ENCODE measurements at regions not wholly inside any gene's neighbourhood (a gene's known extent, or its start where the extent isn't known, plus 50 kb on each side); places are given as distances from the start of the nearest gene placed in this dataset.

DNA sequence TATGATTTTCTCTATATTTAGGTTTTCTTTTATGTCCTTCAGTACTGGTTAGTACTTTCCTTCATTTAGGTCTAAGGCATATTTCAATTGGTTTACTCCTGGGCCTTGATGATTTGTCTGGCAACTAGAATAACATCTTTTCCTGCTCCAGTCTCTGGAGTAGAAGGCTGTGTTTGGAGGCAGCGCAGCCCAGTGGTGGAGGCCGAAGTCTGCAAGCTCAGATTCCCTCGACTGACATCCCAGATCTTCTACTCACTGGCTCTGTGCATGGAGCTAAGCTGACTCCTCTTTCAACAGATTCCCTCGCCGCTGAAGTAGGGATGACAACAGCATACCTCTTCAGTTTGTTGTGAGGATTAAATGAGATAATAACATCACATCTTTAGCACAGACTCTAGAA lies 141.0 kb downstream of the RAP2A start:
- H3K9ac ChIP-seq (ENCODE audit: insufficient read depth in 1 of 2, low read depth in 2 of 2, low read length in 2 of 2): no peak overlapping the region
- no peaks in the 10 kb centered on the region for H3K36me3 ChIP-seq (ENCODE audit: control insufficient read depth, insufficient read depth, low read length)
- POLR2A ChIA-PET: interaction anchor here (1.5 kb wide), 1 partner anchor 10 kb away, joined by 3 read pairs; no protein-coding TSS in a partner anchor
- H3K27me3 ChIP-seq (ENCODE audit: control insufficient read depth in 2 of 2, insufficient read depth in 2 of 2, low read length in 2 of 2): no peaks in the 10 kb centered on the region; a peak in 1 of 5 replicates
- CTCF ChIA-PET (ENCODE audit: low intra/inter-chr PET ratio): no interaction called here
- peak; percentile 84 for ATAC-seq
- intact Hi-C loops (cut with micrococcal nuclease) (loop anchor here (5.0 to 10.0 kb wide), 2 partner anchors 180 to 463 kb away; no protein-coding TSS in a partner anchor), in situ Hi-C loops (cut with MboI) (no loop called here)
- peak in 2 of 4 experiments; percentile 10 to 29 for DNase-seq (ENCODE audit: extremely low read depth in 1 of 4, low spot score in 3 of 4)
- 0% methylated on average over 5 of the region's 5 CpGs for WGBS (ENCODE audit: insufficient coverage, low coverage, missing lambda C conversion rate)
- no peak overlapping the region for H3K4me2 ChIP-seq (ENCODE audit: insufficient read depth, low read length)
- H3K27ac ChIP-seq (ENCODE audit: extremely low read depth, low read depth, low read length): no peak overlapping the region
- no peak for FAIRE-seq
- H3K79me2 ChIP-seq (ENCODE audit: control insufficient read depth, insufficient read depth, low read length): no peaks in the 10 kb centered on the region
- H2AFZ ChIP-seq (ENCODE audit: low read depth, low read length): no peak overlapping the region
- no peaks in the 10 kb centered on the region for H3K9me1 ChIP-seq (ENCODE audit: control insufficient read depth, insufficient read depth, low read length)
- TF ChIP-seq ILK (tag; IDR thresholded peaks at IDR 0.05; ENCODE audit: borderline replicate concordance, low read depth) (no peak), STAG1 (CRISPR knock-in tag; IDR thresholded peaks at IDR 0.05; ENCODE audit: borderline replicate concordance) (peak; percentile 13; the same call in 1 of the 2 replicates), ARID2 (IDR thresholded peaks at IDR 0.05) (no peak), SMC3 (conservative IDR thresholded peaks at IDR 0.05; ENCODE audit: insufficient read depth, low read depth, low read length) (0 out of 2 replicates have a peak, but pooled peaks have one; percentile 9), RAD21 (CRISPR knock-in tag; conservative IDR thresholded peaks at IDR 0.05 in 1 of 2, IDR thresholded peaks at IDR 0.05 in 1 of 2) (peak; percentile 47 to 70), HMGN3 (IDR thresholded peaks at IDR 0.05; ENCODE audit: borderline replicate concordance, extremely low read depth, insufficient read length, low read depth, low read length) (no peak)
- TF ChIP-seq, protein P1, sequence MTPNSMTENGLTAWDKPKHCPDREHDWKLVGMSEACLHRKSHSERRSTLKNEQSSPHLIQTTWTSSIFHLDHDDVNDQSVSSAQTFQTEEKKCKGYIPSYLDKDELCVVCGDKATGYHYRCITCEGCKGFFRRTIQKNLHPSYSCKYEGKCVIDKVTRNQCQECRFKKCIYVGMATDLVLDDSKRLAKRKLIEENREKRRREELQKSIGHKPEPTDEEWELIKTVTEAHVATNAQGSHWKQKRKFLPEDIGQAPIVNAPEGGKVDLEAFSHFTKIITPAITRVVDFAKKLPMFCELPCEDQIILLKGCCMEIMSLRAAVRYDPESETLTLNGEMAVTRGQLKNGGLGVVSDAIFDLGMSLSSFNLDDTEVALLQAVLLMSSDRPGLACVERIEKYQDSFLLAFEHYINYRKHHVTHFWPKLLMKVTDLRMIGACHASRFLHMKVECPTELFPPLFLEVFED (CRISPR knock-in tag; conservative IDR thresholded peaks at IDR 0.05): no peak
- TF ChIP-seq, protein P2, sequence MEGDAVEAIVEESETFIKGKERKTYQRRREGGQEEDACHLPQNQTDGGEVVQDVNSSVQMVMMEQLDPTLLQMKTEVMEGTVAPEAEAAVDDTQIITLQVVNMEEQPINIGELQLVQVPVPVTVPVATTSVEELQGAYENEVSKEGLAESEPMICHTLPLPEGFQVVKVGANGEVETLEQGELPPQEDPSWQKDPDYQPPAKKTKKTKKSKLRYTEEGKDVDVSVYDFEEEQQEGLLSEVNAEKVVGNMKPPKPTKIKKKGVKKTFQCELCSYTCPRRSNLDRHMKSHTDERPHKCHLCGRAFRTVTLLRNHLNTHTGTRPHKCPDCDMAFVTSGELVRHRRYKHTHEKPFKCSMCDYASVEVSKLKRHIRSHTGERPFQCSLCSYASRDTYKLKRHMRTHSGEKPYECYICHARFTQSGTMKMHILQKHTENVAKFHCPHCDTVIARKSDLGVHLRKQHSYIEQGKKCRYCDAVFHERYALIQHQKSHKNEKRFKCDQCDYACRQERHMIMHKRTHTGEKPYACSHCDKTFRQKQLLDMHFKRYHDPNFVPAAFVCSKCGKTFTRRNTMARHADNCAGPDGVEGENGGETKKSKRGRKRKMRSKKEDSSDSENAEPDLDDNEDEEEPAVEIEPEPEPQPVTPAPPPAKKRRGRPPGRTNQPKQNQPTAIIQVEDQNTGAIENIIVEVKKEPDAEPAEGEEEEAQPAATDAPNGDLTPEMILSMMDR (IDR thresholded peaks at IDR 0.05 in 2 of 3, conservative IDR thresholded peaks at IDR 0.05 in 1 of 3; ENCODE audit: insufficient read depth in 2 of 3, low read depth in 1 of 3, low read length in 3 of 3): peak; percentile 45 to 53 (median 48); a peak in 5 of 6 replicates
- TF ChIP-seq, protein P3, sequence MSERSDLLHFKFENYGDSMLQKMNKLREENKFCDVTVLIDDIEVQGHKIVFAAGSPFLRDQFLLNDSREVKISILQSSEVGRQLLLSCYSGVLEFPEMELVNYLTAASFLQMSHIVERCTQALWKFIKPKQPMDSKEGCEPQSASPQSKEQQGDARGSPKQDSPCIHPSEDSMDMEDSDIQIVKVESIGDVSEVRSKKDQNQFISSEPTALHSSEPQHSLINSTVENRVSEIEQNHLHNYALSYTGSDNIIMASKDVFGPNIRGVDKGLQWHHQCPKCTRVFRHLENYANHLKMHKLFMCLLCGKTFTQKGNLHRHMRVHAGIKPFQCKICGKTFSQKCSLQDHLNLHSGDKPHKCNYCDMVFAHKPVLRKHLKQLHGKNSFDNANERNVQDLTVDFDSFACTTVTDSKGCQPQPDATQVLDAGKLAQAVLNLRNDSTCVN (CRISPR knock-in tag; IDR thresholded peaks at IDR 0.05): no peak
- H4K20me1 ChIP-seq (replicated peaks; ENCODE audit: control insufficient read depth, insufficient read depth, low read length): no peaks in the 10 kb centered on the region
- H3K4me1 ChIP-seq (replicated peaks in 1 of 2; ENCODE audit: control insufficient read depth in 2 of 2, insufficient read depth in 2 of 2, low read length in 2 of 2): no peaks in the 10 kb centered on the region
- no TSS peak for BruUV-seq (replicated peaks)
- no peak overlapping the region for H3K4me3 ChIP-seq
- H3K9me3 ChIP-seq (replicated peaks; ENCODE audit: control insufficient read depth, insufficient read depth, low read depth, low read length): no peaks in the 10 kb centered on the region

All from K562 (cell line).